ENCODE measurements at regions not wholly inside any gene's neighbourhood (a gene's known extent, or its start where the extent isn't known, plus 50 kb on each side); places are given as distances from the start of the nearest gene placed in this dataset.

DNA sequence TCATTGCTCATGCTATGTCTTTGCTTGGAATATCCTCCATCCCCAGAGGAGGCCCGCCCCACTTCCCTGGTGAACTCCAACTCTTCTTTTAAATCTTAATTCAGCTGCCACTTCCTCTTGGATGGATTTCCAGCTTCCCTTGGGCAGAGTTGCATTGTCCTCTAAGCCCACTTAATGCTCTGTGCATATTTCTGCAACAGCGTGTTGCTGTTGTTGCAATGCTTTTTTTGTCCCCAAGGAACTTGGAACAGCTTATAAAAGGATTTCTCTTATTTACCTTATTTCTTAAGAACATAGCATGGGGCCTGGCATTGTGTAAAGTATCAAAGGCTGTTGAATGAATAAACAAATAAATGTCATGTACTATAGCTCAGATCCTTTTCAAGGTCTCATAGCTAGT is 507.4 kb downstream of the METTL15 start:
- no peaks in the 10 kb centered on the region for H3K36me3 ChIP-seq (ENCODE audit: control insufficient read depth in 1 of 2, insufficient read depth in 2 of 2, low read length in 2 of 2)
- H4K8ac ChIP-seq (ENCODE audit: low read depth, low read length): no peak overlapping the region
- H3K4ac ChIP-seq (ENCODE audit: low read depth, low read length): no peak overlapping the region
- no peaks in the 10 kb centered on the region for H3K4me1 ChIP-seq (ENCODE audit: control insufficient read depth in 1 of 2, insufficient read depth in 2 of 2, low read length in 2 of 2)
- H3K4me2 ChIP-seq (ENCODE audit: low read length): no peak overlapping the region
- no peak overlapping the region for H3K14ac ChIP-seq (ENCODE audit: low read length)
- H3K27ac ChIP-seq (ENCODE audit: low read depth, low read length): no peak overlapping the region
- H3K23ac ChIP-seq (ENCODE audit: low read length): no peak overlapping the region
- H2AFZ ChIP-seq (ENCODE audit: insufficient read depth, low read length, poor library complexity): no peak overlapping the region
- H2BK12ac ChIP-seq (ENCODE audit: low read length): no peak overlapping the region
- no peak overlapping the region for H3K9ac ChIP-seq (ENCODE audit: low read length)
- H2BK120ac ChIP-seq (ENCODE audit: insufficient read depth, low read length, poor library complexity): no peak overlapping the region
- no CpG with 5 or more reads among the region's 2 CpGs for WGBS (ENCODE audit: extremely low coverage, insufficient coverage, insufficient read length)
- no peak overlapping the region for H4K91ac ChIP-seq (ENCODE audit: low read depth, low read length)
- no peaks in the 10 kb centered on the region for H3K27me3 ChIP-seq (ENCODE audit: insufficient read depth, low read length)
- no peak for DNase-seq
- no peak overlapping the region for H2AK5ac ChIP-seq (ENCODE audit: low read length)
- no peaks in the 10 kb centered on the region for H3K79me2 ChIP-seq (ENCODE audit: control insufficient read depth, insufficient read depth, low read length, poor library complexity)
- no peak overlapping the region for H3K18ac ChIP-seq (ENCODE audit: low read length)
- no peak overlapping the region for H4K12ac ChIP-seq (ENCODE audit: low read depth, low read length)
- H2BK5ac ChIP-seq (ENCODE audit: low read depth, low read length, poor library complexity): no peak overlapping the region
- H3K4me3 ChIP-seq (ENCODE audit: low read depth, low read length): no peak overlapping the region
- no peaks in the 10 kb centered on the region for H3K79me1 ChIP-seq (ENCODE audit: low read length)
- H3K9me3 ChIP-seq (ENCODE audit: insufficient read depth, low read depth, low read length): no peaks in the 10 kb centered on the region

DNA sequence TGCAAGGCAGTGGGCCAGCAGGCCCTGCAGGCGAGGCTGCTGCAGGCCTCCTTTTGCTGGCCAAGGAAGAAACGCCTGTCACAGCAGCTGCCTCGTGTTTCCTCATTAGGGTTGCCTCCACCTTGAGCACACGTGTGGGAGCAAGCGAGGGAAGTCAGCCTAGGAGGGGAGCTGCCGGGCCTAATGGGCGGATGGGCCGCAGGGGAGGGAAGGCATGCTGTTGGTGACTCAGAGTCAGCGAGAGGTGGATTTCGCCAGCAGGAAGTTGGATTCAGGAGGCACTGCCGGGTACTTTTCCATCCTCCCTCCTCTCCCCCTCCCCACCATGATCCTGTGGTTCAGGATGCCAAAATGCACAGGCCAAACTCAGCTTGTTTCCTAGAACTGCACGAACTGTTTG is 498.7 kb downstream of the METTL15 start:
- Histone ChIP-seq H3K23ac (ENCODE audit: low read length) (no peak overlapping the region), H3K4me1 (ENCODE audit: control insufficient read depth in 1 of 2, insufficient read depth in 2 of 2, low read length in 2 of 2) (no peaks in the 10 kb centered on the region), H3K79me2 (ENCODE audit: control insufficient read depth, insufficient read depth, low read length, poor library complexity) (no peaks in the 10 kb centered on the region), H3K27ac (ENCODE audit: low read depth, low read length) (no peak overlapping the region), H2BK12ac (ENCODE audit: low read length) (no peak overlapping the region), H3K79me1 (ENCODE audit: low read length) (no peaks in the 10 kb centered on the region), H2BK120ac (ENCODE audit: insufficient read depth, low read length, poor library complexity) (no peak overlapping the region), H3K4me3 (ENCODE audit: low read depth, low read length) (no peak overlapping the region), H3K4me2 (ENCODE audit: low read length) (no peak overlapping the region), H2AK5ac (ENCODE audit: low read length) (no peak overlapping the region), H3K14ac (ENCODE audit: low read length) (no peak overlapping the region), H4K8ac (ENCODE audit: low read depth, low read length) (no peak overlapping the region), H2BK5ac (ENCODE audit: low read depth, low read length, poor library complexity) (no peak overlapping the region), H2AFZ (ENCODE audit: insufficient read depth, low read length, poor library complexity) (no peak overlapping the region), H3K9me3 (ENCODE audit: insufficient read depth, low read depth, low read length) (no peaks in the 10 kb centered on the region), H3K36me3 (ENCODE audit: control insufficient read depth in 1 of 2, insufficient read depth in 2 of 2, low read length in 2 of 2) (no peaks in the 10 kb centered on the region), H4K91ac (ENCODE audit: low read depth, low read length) (no peak overlapping the region), H3K9ac (ENCODE audit: low read length) (peak overlapping the region; percentile 18), H3K4ac (ENCODE audit: low read depth, low read length) (no peak overlapping the region), H3K27me3 (ENCODE audit: insufficient read depth, low read length) (no peaks in the 10 kb centered on the region), H4K12ac (ENCODE audit: low read depth, low read length) (no peak overlapping the region), H3K18ac (ENCODE audit: low read length) (no peak overlapping the region)
- DNase-seq: no peak
- WGBS (ENCODE audit: extremely low coverage, insufficient coverage, insufficient read length): no CpG with 5 or more reads among the region's 12 CpGs

DNA sequence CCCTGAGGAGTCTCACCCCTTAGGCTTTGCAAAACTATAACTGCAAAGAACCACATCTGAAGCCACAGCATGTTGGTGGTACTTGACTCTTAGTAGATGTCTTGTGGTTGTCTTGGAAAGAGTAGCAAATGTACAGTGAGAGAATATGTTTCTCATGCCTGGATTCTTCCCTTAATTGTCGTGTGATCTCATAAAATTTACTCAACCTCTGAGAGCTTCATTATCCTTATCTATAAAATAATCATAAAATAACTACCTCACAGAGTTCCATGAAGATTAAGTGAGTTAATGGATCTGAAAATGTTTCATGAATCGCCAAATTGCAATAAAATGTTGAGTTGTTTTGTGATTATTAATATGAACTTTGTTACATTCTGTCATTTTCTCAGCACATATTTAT is 491.5 kb downstream of the METTL15 start:
- Histone ChIP-seq H2AK5ac (ENCODE audit: low read length) (no peak overlapping the region), H2BK120ac (ENCODE audit: insufficient read depth, low read length, poor library complexity) (no peak overlapping the region), H3K27ac (ENCODE audit: low read depth, low read length) (no peak overlapping the region), H3K23ac (ENCODE audit: low read length) (no peak overlapping the region), H3K79me2 (ENCODE audit: control insufficient read depth, insufficient read depth, low read length, poor library complexity) (no peaks in the 10 kb centered on the region), H3K27me3 (ENCODE audit: insufficient read depth, low read length) (no peaks in the 10 kb centered on the region), H2AFZ (ENCODE audit: insufficient read depth, low read length, poor library complexity) (no peak overlapping the region), H3K36me3 (ENCODE audit: control insufficient read depth in 1 of 2, insufficient read depth in 2 of 2, low read length in 2 of 2) (no peaks in the 10 kb centered on the region), H3K14ac (ENCODE audit: low read length) (no peak overlapping the region), H2BK12ac (ENCODE audit: low read length) (no peak overlapping the region), H2BK5ac (ENCODE audit: low read depth, low read length, poor library complexity) (no peak overlapping the region), H3K4me2 (ENCODE audit: low read length) (no peak overlapping the region), H3K4me1 (ENCODE audit: control insufficient read depth in 1 of 2, insufficient read depth in 2 of 2, low read length in 2 of 2) (no peaks in the 10 kb centered on the region), H3K9me3 (ENCODE audit: insufficient read depth, low read depth, low read length) (no peaks in the 10 kb centered on the region), H3K18ac (ENCODE audit: low read length) (no peak overlapping the region), H3K4me3 (ENCODE audit: low read depth, low read length) (no peak overlapping the region), H3K4ac (ENCODE audit: low read depth, low read length) (no peak overlapping the region), H4K12ac (ENCODE audit: low read depth, low read length) (no peak overlapping the region), H3K79me1 (ENCODE audit: low read length) (no peaks in the 10 kb centered on the region), H4K8ac (ENCODE audit: low read depth, low read length) (no peak overlapping the region), H4K91ac (ENCODE audit: low read depth, low read length) (no peak overlapping the region), H3K9ac (ENCODE audit: low read length) (no peak overlapping the region)
- WGBS (ENCODE audit: extremely low coverage, insufficient coverage, insufficient read length): no CpG with 5 or more reads among the region's 2 CpGs
- no peak for DNase-seq

DNA sequence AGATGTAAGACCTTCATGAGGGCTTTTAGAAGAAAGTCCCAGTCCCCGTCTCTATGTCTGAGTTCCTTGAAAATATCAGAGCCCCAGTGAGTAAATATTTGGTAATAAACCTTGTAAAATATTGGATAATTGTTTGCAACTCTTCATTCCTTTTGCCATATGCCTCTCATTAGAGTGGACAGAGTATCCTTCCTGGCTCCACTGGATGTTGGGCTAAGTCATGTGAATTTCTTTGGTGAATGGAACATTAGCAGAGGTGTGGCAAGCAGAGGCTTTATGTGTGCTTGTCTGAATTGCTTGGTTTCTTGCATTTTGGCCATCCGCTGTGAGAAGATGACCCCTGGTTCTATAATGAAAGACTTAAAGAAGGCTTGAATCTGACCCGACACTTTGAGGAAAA is 490.3 kb downstream of the METTL15 start:
- no peak overlapping the region for H3K4me2 ChIP-seq (ENCODE audit: low read length)
- no peaks in the 10 kb centered on the region for H3K4me1 ChIP-seq (ENCODE audit: control insufficient read depth in 1 of 2, insufficient read depth in 2 of 2, low read length in 2 of 2)
- no peaks in the 10 kb centered on the region for H3K27me3 ChIP-seq (ENCODE audit: insufficient read depth, low read length)
- H3K23ac ChIP-seq (ENCODE audit: low read length): no peak overlapping the region
- H2BK12ac ChIP-seq (ENCODE audit: low read length): no peak overlapping the region
- H2BK120ac ChIP-seq (ENCODE audit: insufficient read depth, low read length, poor library complexity): no peak overlapping the region
- H4K12ac ChIP-seq (ENCODE audit: low read depth, low read length): no peak overlapping the region
- H3K27ac ChIP-seq (ENCODE audit: low read depth, low read length): no peak overlapping the region
- H3K79me2 ChIP-seq (ENCODE audit: control insufficient read depth, insufficient read depth, low read length, poor library complexity): no peaks in the 10 kb centered on the region
- no peaks in the 10 kb centered on the region for H3K79me1 ChIP-seq (ENCODE audit: low read length)
- H2AFZ ChIP-seq (ENCODE audit: insufficient read depth, low read length, poor library complexity): no peak overlapping the region
- H2BK5ac ChIP-seq (ENCODE audit: low read depth, low read length, poor library complexity): no peak overlapping the region
- no peak overlapping the region for H4K8ac ChIP-seq (ENCODE audit: low read depth, low read length)
- no peak overlapping the region for H3K9ac ChIP-seq (ENCODE audit: low read length)
- no peak overlapping the region for H3K4ac ChIP-seq (ENCODE audit: low read depth, low read length)
- no peak overlapping the region for H3K14ac ChIP-seq (ENCODE audit: low read length)
- H2AK5ac ChIP-seq (ENCODE audit: low read length): no peak overlapping the region
- no peak overlapping the region for H3K4me3 ChIP-seq (ENCODE audit: low read depth, low read length)
- H3K18ac ChIP-seq (ENCODE audit: low read length): no peak overlapping the region
- H4K91ac ChIP-seq (ENCODE audit: low read depth, low read length): no peak overlapping the region
- H3K9me3 ChIP-seq (ENCODE audit: insufficient read depth, low read depth, low read length): no peaks in the 10 kb centered on the region
- no CpG with 5 or more reads among the region's 3 CpGs for WGBS (ENCODE audit: extremely low coverage, insufficient coverage, insufficient read length)
- H3K36me3 ChIP-seq (ENCODE audit: control insufficient read depth in 1 of 2, insufficient read depth in 2 of 2, low read length in 2 of 2): no peaks in the 10 kb centered on the region
- no peak for DNase-seq

Measured in trophoblast cell (in vitro differentiated cells and primary cell).